ENCODE measurements at regions not wholly inside any gene's neighbourhood (a gene's known extent, or its start where the extent isn't known, plus 50 kb on each side); places are given as distances from the start of the nearest gene placed in this dataset.
"Not testable (repeated sequence)": the region's sequence is repeated elsewhere in the genome, so short reads cannot be mapped to it uniquely, and the experiment has no call there.

DNA sequence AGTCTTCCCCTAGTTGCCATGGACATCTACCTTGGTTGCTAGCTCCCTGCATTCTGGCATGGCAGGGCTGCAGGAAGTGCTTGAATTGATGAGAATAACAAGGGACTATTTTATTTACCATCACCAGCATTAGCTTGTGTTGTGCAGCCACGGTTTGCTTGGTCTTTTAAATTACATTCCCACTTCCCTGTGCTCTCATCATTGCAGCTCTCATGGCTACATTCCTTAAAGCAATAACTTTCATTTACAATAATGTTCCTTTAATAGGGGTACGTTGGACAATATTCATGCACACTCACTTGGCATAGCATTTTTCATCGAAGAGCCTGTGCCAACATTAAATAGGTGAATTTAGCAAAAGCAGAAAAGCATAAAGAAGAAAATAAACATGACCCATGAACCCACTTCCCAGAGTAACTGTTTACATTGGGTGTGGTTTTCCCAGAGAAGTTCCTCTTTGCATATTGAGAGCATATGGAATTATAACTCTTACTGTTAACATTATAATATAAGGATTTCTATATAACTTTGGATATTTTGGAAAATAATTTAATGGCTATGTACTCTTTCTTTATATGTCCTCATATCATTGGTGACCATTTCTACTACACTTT is 113.2 kb upstream of the VWC2 start:
- intact Hi-C loops (cut with micrococcal nuclease): no loop called here
- no peak overlapping the region for H3K27ac Mint-ChIP-seq (ENCODE audit: low read depth, unreplicated experiment)
- TF ChIP-seq, protein P1, sequence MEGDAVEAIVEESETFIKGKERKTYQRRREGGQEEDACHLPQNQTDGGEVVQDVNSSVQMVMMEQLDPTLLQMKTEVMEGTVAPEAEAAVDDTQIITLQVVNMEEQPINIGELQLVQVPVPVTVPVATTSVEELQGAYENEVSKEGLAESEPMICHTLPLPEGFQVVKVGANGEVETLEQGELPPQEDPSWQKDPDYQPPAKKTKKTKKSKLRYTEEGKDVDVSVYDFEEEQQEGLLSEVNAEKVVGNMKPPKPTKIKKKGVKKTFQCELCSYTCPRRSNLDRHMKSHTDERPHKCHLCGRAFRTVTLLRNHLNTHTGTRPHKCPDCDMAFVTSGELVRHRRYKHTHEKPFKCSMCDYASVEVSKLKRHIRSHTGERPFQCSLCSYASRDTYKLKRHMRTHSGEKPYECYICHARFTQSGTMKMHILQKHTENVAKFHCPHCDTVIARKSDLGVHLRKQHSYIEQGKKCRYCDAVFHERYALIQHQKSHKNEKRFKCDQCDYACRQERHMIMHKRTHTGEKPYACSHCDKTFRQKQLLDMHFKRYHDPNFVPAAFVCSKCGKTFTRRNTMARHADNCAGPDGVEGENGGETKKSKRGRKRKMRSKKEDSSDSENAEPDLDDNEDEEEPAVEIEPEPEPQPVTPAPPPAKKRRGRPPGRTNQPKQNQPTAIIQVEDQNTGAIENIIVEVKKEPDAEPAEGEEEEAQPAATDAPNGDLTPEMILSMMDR (IDR thresholded peaks at IDR 0.05; ENCODE audit: unreplicated experiment): no peak

DNA sequence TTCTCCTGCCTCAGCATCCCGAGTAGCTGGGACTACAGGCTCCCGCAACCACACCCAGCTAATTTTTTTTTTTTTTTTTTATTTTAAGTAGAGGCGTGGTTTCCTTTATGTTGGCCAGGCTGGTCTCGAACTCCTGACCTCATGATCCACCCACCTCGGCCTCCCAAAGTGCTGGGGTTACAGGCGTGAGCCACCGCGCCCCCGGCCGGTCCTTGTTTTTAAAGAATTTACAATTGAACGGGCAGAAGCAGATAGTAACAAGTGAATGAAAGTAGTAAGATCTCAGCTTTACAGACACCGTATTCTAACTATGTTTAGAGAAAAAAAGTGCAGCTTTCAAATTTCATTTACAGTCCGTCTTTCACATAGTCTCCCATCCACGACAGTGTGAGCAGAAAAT is 112.5 kb upstream of the VWC2 start:
- Mint-ChIP-seq H3K4me1 (ENCODE audit: insufficient read depth, unreplicated experiment) (no peaks in the 10 kb centered on the region), H3K36me3 (ENCODE audit: insufficient read depth, unreplicated experiment) (no peaks in the 10 kb centered on the region), H3K27me3 (ENCODE audit: insufficient read depth, unreplicated experiment) (no peaks in the 10 kb centered on the region), H3K4me3 (ENCODE audit: unreplicated experiment) (no peak overlapping the region), H3K9me3 (ENCODE audit: unreplicated experiment) (peaks cover 8% of the 10 kb centered on the region), H3K27ac (ENCODE audit: low read depth, unreplicated experiment) (no peak overlapping the region)
- POLR2A ChIA-PET: no interaction called here
- no peak for DNase-seq (ENCODE audit: unreplicated experiment)
- CTCF ChIA-PET: no interaction called here
- intact Hi-C loops (cut with micrococcal nuclease): no loop called here
- no TSS peak for BruUV-seq (replicated peaks)
- TF ChIP-seq, protein P1 (IDR thresholded peaks at IDR 0.05; ENCODE audit: unreplicated experiment): no peak

More for the DNA sequence above, 113.2 kb upstream of the VWC2 start:
- H3K27me3 Mint-ChIP-seq (ENCODE audit: insufficient read depth, unreplicated experiment): no peaks in the 10 kb centered on the region
- peaks cover 1% of the 10 kb centered on the region for H3K9me3 Mint-ChIP-seq (ENCODE audit: unreplicated experiment)
- DNase-seq (ENCODE audit: unreplicated experiment): no peak
- no peaks in the 10 kb centered on the region for H3K4me1 Mint-ChIP-seq (ENCODE audit: insufficient read depth, unreplicated experiment)
- BruUV-seq (replicated peaks): no TSS peak
- H3K4me3 Mint-ChIP-seq (ENCODE audit: unreplicated experiment): no peak overlapping the region
- ChIA-PET CTCF (no interaction called here), POLR2A (no interaction called here)
- H3K36me3 Mint-ChIP-seq (ENCODE audit: insufficient read depth, unreplicated experiment): no peaks in the 10 kb centered on the region

DNA sequence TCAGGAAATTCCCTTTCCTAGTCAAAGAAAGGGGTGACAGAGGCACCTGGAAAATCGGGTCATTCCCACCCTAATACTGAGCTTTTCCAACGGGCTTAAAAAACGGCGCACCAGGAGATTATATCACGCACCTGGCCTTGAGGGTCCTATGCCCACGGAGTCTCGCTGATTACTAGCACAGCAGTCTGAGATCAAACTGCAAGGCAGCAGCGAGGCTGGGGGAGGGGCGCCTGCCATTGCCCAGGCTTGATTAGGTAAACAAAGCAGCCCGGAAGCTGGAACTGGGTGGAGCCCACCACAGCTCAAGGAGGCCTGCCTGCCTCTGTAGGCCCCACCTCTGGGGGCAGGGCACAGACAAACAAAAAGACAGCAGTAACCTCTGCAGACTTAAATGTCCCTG is 107.5 kb upstream of the VWC2 start:
- CTCF ChIA-PET; H3K27ac Mint-ChIP-seq (ENCODE audit: low read depth, unreplicated experiment); DNase-seq (ENCODE audit: unreplicated experiment); BruUV-seq (replicated peaks); POLR2A ChIA-PET; H3K4me3 Mint-ChIP-seq (ENCODE audit: unreplicated experiment); intact Hi-C loops (cut with micrococcal nuclease); H3K27me3 Mint-ChIP-seq (ENCODE audit: insufficient read depth, unreplicated experiment); H3K4me1 Mint-ChIP-seq (ENCODE audit: insufficient read depth, unreplicated experiment); H3K9me3 Mint-ChIP-seq (ENCODE audit: unreplicated experiment); H3K36me3 Mint-ChIP-seq (ENCODE audit: insufficient read depth, unreplicated experiment): not testable (repeated sequence)

DNA sequence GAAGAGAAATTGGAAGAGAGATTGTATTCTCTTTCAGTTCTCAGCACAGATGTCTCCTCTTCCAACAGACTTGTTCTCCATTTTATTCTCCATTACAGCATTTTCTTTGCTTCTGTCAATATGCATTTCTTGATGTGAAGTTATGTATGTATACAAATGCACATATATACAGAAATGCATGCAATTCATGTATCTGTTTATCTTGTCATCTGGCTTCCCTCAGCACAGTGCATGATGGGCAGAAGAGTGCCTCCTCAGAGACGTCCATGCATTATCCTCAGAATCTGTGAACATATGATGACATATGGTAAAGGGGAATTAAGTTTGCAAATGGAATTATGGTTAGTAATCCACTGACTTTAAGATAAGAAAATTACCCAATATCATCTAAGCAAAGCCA is 106.7 kb upstream of the VWC2 start:
- Mint-ChIP-seq H3K36me3 (ENCODE audit: insufficient read depth, unreplicated experiment) (no peaks in the 10 kb centered on the region), H3K9me3 (ENCODE audit: unreplicated experiment) (peaks cover 8% of the 10 kb centered on the region), H3K4me1 (ENCODE audit: insufficient read depth, unreplicated experiment) (no peaks in the 10 kb centered on the region), H3K27me3 (ENCODE audit: insufficient read depth, unreplicated experiment) (no peaks in the 10 kb centered on the region), H3K27ac (ENCODE audit: low read depth, unreplicated experiment) (no peak overlapping the region), H3K4me3 (ENCODE audit: unreplicated experiment) (no peak overlapping the region)
- ChIA-PET POLR2A (no interaction called here), CTCF (no interaction called here)
- DNase-seq (ENCODE audit: unreplicated experiment): no peak
- TF ChIP-seq, protein P1 (IDR thresholded peaks at IDR 0.05; ENCODE audit: unreplicated experiment): no peak
- no TSS peak for BruUV-seq (replicated peaks)
- intact Hi-C loops (cut with micrococcal nuclease): no loop called here

DNA sequence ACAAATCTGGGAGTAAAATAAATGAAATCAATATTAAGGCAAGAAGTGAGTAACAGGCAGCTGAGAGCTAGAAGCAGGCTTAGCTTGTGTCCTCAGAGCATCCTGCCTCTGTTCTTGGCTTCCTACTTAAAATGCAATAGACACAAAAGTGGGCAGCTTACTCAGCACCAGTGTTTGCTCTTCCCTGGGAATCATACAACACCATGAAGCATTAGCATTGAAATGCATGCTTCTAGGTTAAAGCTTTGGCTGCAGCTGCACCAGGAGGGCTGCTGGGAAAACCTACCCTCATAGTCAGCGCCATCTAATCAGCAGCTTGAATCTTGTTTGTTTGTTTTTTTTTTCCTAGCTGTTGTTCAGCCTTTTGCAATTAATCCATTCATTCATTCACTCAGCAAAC is 104.2 kb upstream of the VWC2 start:
- H3K9me3 Mint-ChIP-seq (ENCODE audit: unreplicated experiment): peaks cover 8% of the 10 kb centered on the region
- no peaks in the 10 kb centered on the region for H3K4me1 Mint-ChIP-seq (ENCODE audit: insufficient read depth, unreplicated experiment)
- intact Hi-C loops (cut with micrococcal nuclease): no loop called here
- ChIA-PET POLR2A (no interaction called here), CTCF (no interaction called here)
- no peaks in the 10 kb centered on the region for H3K36me3 Mint-ChIP-seq (ENCODE audit: insufficient read depth, unreplicated experiment)
- TF ChIP-seq, protein P1 (IDR thresholded peaks at IDR 0.05; ENCODE audit: unreplicated experiment): no peak
- DNase-seq (ENCODE audit: unreplicated experiment): no peak
- no TSS peak for BruUV-seq (replicated peaks)
- H3K27me3 Mint-ChIP-seq (ENCODE audit: insufficient read depth, unreplicated experiment): no peaks in the 10 kb centered on the region
- no peak overlapping the region for H3K27ac Mint-ChIP-seq (ENCODE audit: low read depth, unreplicated experiment)
- H3K4me3 Mint-ChIP-seq (ENCODE audit: unreplicated experiment): no peak overlapping the region

Data from MCF 10A (cell line).